GM19395 (cell line): ENCODE measurements at regions not wholly inside any gene's neighbourhood (a gene's known extent, or its start where the extent isn't known, plus 50 kb on each side); places are given as distances from the start of the nearest gene placed in this dataset.

Experiments
- ATAC-seq: cut with Tn5 transposase; IDR thresholded peaks from one replicate; pipeline ENCODE4 v1.9.1; 2021; ENCODE audit warnings: mild to moderate bottlenecking, moderate library complexity; ENCODE audit not compliant: unreplicated experiment

- ATAC-seq: no peak
Observed at GRCh38 chr2:38430196-38430595, 53.1 kb upstream of the ATL2 start.

GRCh38 chr2:38427936-38428335 is 50.9 kb upstream of the ATL2 start:
- no peak for ATAC-seq

- no peak for ATAC-seq
Observed at GRCh38 chr2:38427054-38427453, 50.0 kb upstream of the ATL2 start.
